Erythroblast (primary cell): ENCODE measurements at regions not wholly inside any gene's neighbourhood (a gene's known extent, or its start where the extent isn't known, plus 50 kb on each side); places are given as distances from the start of the nearest gene placed in this dataset.

Experiments
- DNase-seq, 2 experiments: peaks; one replicate each; lab custom pipeline; 2025; lab: John Stamatoyannopoulos, UW
- GATA1 ChIP-seq: IDR thresholded peaks from 2 replicates; pipeline ENCODE4 v1.6.1; 2011; ENCODE audit warnings: low read depth, mild to moderate bottlenecking, control low read depth, low read length, moderate library complexity
- POLR2A ChIP-seq: IDR thresholded peaks from 2 replicates; pipeline ENCODE4 v1.6.1; 2011; ENCODE audit warnings: mild to moderate bottlenecking, low read length

GRCh38 chr21:25273959-25274358 lies 333.3 kb downstream of the MRPL39 start:
- DNase-seq = no peak
- TF ChIP-seq GATA1 = no peak
- no peak for TF ChIP-seq POLR2A

- no peak for DNase-seq
- TF ChIP-seq POLR2A = no peak
Observed at GRCh38 chr21:25254491-25255174, 352.6 kb downstream of the MRPL39 start.

- TF ChIP-seq GATA1 (no peak), POLR2A (no peak)
Observed at GRCh38 chr21:25246546-25246945, 360.7 kb downstream of the MRPL39 start.

GRCh38 chr21:25244735-25245134 lies 362.5 kb downstream of the MRPL39 start:
- DNase-seq = no peak
- TF ChIP-seq POLR2A (no peak), GATA1 (no peak)

More at GRCh38 chr21:25246546-25246945, 360.7 kb downstream of the MRPL39 start:
- no peak for DNase-seq

- TF ChIP-seq GATA1 = no peak
- no peak for TF ChIP-seq POLR2A
- DNase-seq = no peak
Observed at GRCh38 chr21:25243808-25244207, 363.5 kb downstream of the MRPL39 start.

- TF ChIP-seq GATA1 (no peak), POLR2A (no peak)
- no peak for DNase-seq
Observed at GRCh38 chr21:25240974-25241373, 366.3 kb downstream of the MRPL39 start.

GRCh38 chr21:25234857-25235801 lies 372.2 kb downstream of the MRPL39 start:
- DNase-seq = no peak
- no peak for TF ChIP-seq GATA1
- no peak for TF ChIP-seq POLR2A

- no peak for TF ChIP-seq POLR2A
- TF ChIP-seq GATA1 = no peak
- no peak for DNase-seq
Observed at GRCh38 chr21:25220954-25221353, 386.3 kb downstream of the MRPL39 start.

- no peak for DNase-seq
- no peak for TF ChIP-seq POLR2A
- no peak for TF ChIP-seq GATA1
Observed at GRCh38 chr21:25220169-25220568, 387.1 kb downstream of the MRPL39 start.

- no peak for DNase-seq
- TF ChIP-seq GATA1 (no peak), POLR2A (no peak)
Observed at GRCh38 chr21:25215698-25216384, 391.4 kb downstream of the MRPL39 start.

- no peak for DNase-seq
- no peak for TF ChIP-seq GATA1
- no peak for TF ChIP-seq POLR2A
Observed at GRCh38 chr21:25214676-25215075, 392.6 kb downstream of the MRPL39 start.

- no peak for DNase-seq
- no peak for TF ChIP-seq POLR2A
- TF ChIP-seq GATA1 = no peak
Observed at GRCh38 chr21:25199944-25200343, 407.3 kb downstream of the MRPL39 start.

- TF ChIP-seq GATA1 = no peak
- no peak for TF ChIP-seq POLR2A
Observed at GRCh38 chr21:25191141-25191540, 416.1 kb downstream of the MRPL39 start.

GRCh38 chr21:25189497-25189896 lies 417.8 kb downstream of the MRPL39 start:
- no peak for TF ChIP-seq GATA1
- no peak for TF ChIP-seq POLR2A
- DNase-seq = no peak

More at GRCh38 chr21:25191141-25191540, 416.1 kb downstream of the MRPL39 start:
- DNase-seq = no peak
